D721Med (cell line): ENCODE measurements at regions not wholly inside any gene's neighbourhood (a gene's known extent, or its start where the extent isn't known, plus 50 kb on each side); places are given as distances from the start of the nearest gene placed in this dataset.
"Not testable (repeated sequence)": the region's sequence is repeated elsewhere in the genome, so short reads cannot be mapped to it uniquely, and the experiment has no call there.

Source experiments
- DNase-seq: peaks from one replicate; pipeline ENCODE4 v3.0.0; 2011; ENCODE audit warnings: low spot score; ENCODE audit not compliant: insufficient read length
- FAIRE-seq: peaks from 2 replicates; lab custom pipeline; 2011; peaks lifted over from hg19 to GRCh38; lab: Jason Lieb, UNC
- TF ChIP-seq, protein P1 (sequence below): IDR thresholded peaks from 2 replicates; pipeline ENCODE4 v1.5.1; 2012; ENCODE audit warnings: mild to moderate bottlenecking, control low read depth; ENCODE audit not compliant: insufficient read depth; ENCODE audit errors: missing control alignments

DNA sequence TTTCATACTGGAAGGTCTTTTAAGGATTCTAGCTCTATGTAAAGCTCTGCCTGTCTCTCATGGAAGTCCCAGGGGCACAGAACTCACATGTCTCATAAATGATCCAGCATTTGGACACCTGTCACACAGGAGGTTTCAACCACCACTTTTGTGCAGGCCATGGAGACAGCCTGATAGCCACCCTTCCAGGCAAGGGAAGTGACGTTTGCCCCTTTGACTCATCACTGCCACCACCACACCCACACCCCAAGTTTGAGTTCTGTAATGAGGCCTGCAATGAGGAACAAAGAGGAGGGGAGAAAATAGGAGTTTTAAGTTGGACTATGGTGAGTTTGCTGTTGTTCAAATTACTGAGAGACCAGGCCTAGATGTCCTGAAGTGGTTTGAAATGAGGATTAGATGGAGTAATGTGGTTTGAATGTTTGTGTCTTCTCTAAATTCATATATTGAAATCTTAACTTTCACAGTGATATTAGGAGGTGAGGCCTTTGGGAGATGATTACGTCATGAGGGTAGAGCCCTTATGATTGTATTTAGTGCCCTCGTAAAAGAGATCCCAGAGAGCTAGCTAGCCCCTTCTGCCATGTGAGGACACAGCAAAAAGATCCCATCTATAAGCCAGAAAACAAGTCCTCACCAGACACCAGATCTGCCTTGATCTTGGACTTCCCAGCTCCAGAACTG is 175.3 kb upstream of the EPHA4 start:
- TF ChIP-seq, protein P1, sequence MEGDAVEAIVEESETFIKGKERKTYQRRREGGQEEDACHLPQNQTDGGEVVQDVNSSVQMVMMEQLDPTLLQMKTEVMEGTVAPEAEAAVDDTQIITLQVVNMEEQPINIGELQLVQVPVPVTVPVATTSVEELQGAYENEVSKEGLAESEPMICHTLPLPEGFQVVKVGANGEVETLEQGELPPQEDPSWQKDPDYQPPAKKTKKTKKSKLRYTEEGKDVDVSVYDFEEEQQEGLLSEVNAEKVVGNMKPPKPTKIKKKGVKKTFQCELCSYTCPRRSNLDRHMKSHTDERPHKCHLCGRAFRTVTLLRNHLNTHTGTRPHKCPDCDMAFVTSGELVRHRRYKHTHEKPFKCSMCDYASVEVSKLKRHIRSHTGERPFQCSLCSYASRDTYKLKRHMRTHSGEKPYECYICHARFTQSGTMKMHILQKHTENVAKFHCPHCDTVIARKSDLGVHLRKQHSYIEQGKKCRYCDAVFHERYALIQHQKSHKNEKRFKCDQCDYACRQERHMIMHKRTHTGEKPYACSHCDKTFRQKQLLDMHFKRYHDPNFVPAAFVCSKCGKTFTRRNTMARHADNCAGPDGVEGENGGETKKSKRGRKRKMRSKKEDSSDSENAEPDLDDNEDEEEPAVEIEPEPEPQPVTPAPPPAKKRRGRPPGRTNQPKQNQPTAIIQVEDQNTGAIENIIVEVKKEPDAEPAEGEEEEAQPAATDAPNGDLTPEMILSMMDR: no peak
- FAIRE-seq: no peak
- no peak for DNase-seq

GRCh38 chr2:221741496-221742211 is 169.6 kb upstream of the EPHA4 start:
- no peak for DNase-seq
- FAIRE-seq: no peak
- TF ChIP-seq, protein P1: no peak

- DNase-seq: no peak
- no peak for FAIRE-seq
- TF ChIP-seq, protein P1: no peak
These were observed 159.5 kb upstream of the EPHA4 start for GRCh38 chr2:221731432-221732145.

DNA sequence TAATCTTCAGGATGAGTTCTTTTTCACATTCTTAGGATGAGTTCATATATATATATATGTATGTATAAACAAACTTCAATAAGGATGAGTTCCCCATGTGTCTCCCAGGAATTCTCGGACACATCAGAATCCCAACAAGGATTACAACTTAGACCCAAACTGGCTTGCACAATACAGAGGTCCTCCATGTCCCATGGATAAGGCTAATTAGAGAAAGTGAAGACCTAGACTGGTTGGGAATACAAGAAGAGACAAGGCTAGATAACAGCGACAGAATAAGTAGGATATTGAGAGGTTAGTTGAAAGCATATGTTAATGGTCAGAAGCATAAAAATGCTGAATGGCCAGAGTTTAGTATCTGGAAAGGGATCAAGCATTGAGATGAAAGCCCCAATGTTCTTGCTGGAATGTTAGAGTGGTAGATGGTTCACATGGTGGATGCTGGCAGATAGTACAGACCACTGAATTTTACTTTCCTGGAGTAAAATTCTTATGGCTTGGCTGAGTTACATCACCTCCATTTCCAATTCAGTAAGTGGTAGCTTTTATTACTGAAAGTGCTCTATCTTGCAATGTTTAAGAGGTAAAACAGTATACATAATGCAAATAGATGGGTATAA is 154.9 kb upstream of the EPHA4 start:
- TF ChIP-seq, protein P1: no peak
- no peak for FAIRE-seq
- no peak for DNase-seq

DNA sequence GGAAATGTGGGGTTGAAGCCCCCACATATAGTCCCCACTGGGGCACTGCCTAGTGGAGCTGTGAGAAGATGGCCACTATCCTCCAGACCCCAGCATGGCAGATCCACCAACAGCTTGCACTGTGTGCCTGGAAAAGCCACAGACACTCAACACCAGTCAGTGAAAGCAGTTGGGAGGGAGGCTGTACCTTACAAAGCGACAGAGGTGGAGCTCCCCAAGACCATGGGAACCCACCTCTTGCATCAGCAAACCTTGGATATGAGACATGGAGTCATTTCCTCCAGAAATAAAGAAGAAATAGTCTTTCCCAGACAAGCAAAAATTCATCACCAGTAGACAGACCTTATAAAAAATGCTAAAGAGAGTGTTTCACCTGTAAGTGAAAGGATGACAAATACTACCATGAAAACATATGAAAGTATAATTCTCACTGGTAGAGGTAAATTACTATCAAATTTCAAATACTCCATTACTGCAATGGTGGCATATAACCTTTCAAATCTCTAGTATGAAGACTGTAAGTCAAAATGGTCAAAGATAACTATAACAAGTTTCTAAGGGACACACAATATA is 152.6 kb upstream of the EPHA4 start:
- DNase-seq (no peak), FAIRE-seq (no peak)
- TF ChIP-seq, protein P1: no peak

- not testable (repeated sequence) for FAIRE-seq, DNase-seq
These were observed 152.0 kb upstream of the EPHA4 start for GRCh38 chr2:221724117-221724516.
